Calu3 (cell line): ENCODE measurements at regions not wholly inside any gene's neighbourhood (a gene's known extent, or its start where the extent isn't known, plus 50 kb on each side); places are given as distances from the start of the nearest gene placed in this dataset.

Source experiments
- BruUV-seq: library from RNA; stranded (reverse); fragments of 400-500 nt; replicated peaks from 2 replicates; lab custom pipeline; 2021; lab: Mats Ljungman, UMichigan
- CTCF ChIA-PET: fragments of 300-600 bp; sonication (Branson Sonifier 250); formaldehyde crosslinking; loops from one replicate; lab custom pipeline; 2022; ENCODE audit warnings: antibody characterized with exemption; lab: Charles Lee
- DNase-seq: peaks from one replicate; pipeline ENCODE4 v3.0.0; 2022
- H3K27ac Mint-ChIP-seq: one replicate; pipeline ENCODE4 v1.8.0; 2022; ENCODE audit warnings: mixed read lengths; ENCODE audit not compliant: unreplicated experiment
- H3K27me3 Mint-ChIP-seq: one replicate; pipeline ENCODE4 v1.8.0; 2022; ENCODE audit warnings: mixed read lengths; ENCODE audit not compliant: unreplicated experiment
- H3K36me3 Mint-ChIP-seq: one replicate; pipeline ENCODE4 v1.8.0; 2022; ENCODE audit warnings: mild to moderate bottlenecking, moderate library complexity, mixed read lengths; ENCODE audit not compliant: insufficient read depth, unreplicated experiment
- H3K4me1 Mint-ChIP-seq: one replicate; pipeline ENCODE4 v1.8.0; 2022; ENCODE audit warnings: mild to moderate bottlenecking, low read depth, mixed read lengths; ENCODE audit not compliant: unreplicated experiment
- H3K4me3 Mint-ChIP-seq: one replicate; pipeline ENCODE4 v1.8.0; 2022; ENCODE audit warnings: mild to moderate bottlenecking, low read depth, moderate library complexity, mixed read lengths; ENCODE audit not compliant: unreplicated experiment
- H3K9me3 Mint-ChIP-seq: one replicate; pipeline ENCODE4 v1.8.0; 2022; ENCODE audit warnings: low read depth, mixed read lengths; ENCODE audit not compliant: unreplicated experiment
- CTCF ChIP-seq: fragments of 200-600 bp; IDR thresholded peaks from one replicate; pipeline ENCODE4 v1.8.0; 2022; ENCODE audit warnings: antibody characterized with exemption; ENCODE audit not compliant: unreplicated experiment
- intact Hi-C: fragments of 100-400 bp; cut with micrococcal nuclease; formaldehyde crosslinking; loops from one replicate; pipeline ENCODE4 v1.10.0; 2022; ENCODE audit not compliant: unreplicated experiment

DNA sequence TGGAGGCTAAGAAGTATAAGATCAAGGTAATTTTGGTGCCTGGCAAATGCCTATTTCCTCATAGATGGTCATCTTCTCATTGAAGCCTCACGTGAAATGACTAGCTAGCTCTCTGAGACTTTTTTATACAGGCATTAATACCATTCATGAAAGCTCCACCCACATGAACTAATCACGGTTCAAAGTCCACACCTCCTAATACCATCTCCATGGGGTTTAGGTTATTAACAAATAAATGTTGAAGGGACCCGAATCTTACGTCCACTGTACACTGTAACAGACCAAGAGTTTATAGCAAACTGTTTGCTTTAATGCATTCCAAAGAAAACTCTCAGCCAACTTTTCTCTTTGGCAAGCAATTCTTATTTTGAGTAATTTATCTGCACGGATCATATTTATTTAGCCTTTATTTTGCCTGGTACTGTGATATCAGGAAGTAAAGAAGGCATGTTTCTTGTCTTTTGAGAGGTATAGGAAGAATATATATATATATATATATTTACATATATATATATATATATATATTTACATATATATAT, 296.1 kb upstream of the LRRC7 start:
- Mint-ChIP-seq H3K9me3 (peaks cover 5% of the 10 kb centered on the region), H3K36me3 (no peaks in the 10 kb centered on the region), H3K27me3 (no peaks in the 10 kb centered on the region), H3K4me1 (peaks cover 22% of the 10 kb centered on the region), H3K27ac (no peak overlapping the region), H3K4me3 (no peak overlapping the region)
- intact Hi-C loops: no loop called here
- no peak for DNase-seq
- CTCF ChIA-PET: no interaction called here
- no TSS peak for BruUV-seq
- no peak for TF ChIP-seq CTCF

DNA sequence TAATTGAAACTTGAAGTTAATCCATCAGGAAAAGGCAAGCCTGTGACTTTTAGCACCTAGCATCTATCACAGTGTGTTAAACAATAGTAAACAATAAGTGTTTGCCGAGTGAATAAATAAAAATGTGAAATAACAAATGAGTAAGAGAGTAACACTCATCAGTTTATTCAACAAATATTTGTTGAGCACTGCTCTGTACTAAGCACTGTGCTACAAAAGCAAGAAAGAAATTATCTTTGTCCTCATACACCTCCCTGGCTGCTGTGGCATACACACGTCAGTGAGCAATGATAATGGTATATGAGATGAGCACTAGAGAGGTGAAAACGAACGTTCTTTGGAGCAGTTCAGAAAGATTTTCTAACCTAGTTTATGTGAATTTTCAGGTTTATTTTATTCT, 295.0 kb upstream of the LRRC7 start:
- Mint-ChIP-seq H3K27ac (no peak overlapping the region), H3K4me3 (no peak overlapping the region), H3K9me3 (peaks cover 5% of the 10 kb centered on the region), H3K27me3 (no peaks in the 10 kb centered on the region), H3K36me3 (no peaks in the 10 kb centered on the region), H3K4me1 (peaks cover 22% of the 10 kb centered on the region)
- intact Hi-C loops: no loop called here
- no TSS peak for BruUV-seq
- DNase-seq: no peak
- CTCF ChIA-PET: no interaction called here
- no peak for TF ChIP-seq CTCF

DNA sequence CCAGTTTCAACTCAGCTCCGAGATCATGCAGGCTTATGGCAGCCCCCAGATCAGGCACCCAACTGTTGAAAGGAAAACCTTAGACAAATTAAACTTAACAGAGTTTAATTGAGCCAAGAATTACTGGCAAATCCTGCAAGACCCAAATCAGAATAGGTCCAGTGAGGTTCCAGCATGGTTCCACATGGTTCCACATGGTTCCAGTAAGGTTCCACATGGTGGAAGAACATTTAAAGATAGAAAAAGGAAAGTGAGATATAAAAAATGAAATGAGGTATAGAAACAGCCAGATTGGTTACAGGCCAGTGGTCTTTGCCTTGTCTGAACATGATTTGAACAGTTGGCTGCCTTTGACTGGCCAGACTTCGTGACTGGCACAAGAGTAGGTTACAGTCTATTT, 288.8 kb upstream of the LRRC7 start:
- no peak overlapping the region for H3K27ac Mint-ChIP-seq
- no TSS peak for BruUV-seq
- no peak for TF ChIP-seq CTCF

GRCh38 chr1:69283516-69283915, 284.2 kb upstream of the LRRC7 start:
- Mint-ChIP-seq H3K36me3 (no peaks in the 10 kb centered on the region), H3K4me1 (no peaks in the 10 kb centered on the region), H3K27me3 (no peaks in the 10 kb centered on the region), H3K27ac (no peak overlapping the region), H3K4me3 (no peak overlapping the region), H3K9me3 (peaks cover 2% of the 10 kb centered on the region)
- CTCF ChIA-PET: interaction anchor here (0.6 to 0.7 kb wide), 2 partner anchors 309 to 1418 kb away, joined by 3 to 4 read pairs; no protein-coding TSS in a partner anchor
- intact Hi-C loops: no loop called here
- no peak for TF ChIP-seq CTCF
- no TSS peak for BruUV-seq
- no peak for DNase-seq

More for the DNA sequence above, 288.8 kb upstream of the LRRC7 start:
- no peaks in the 10 kb centered on the region for H3K36me3 Mint-ChIP-seq
- H3K4me1 Mint-ChIP-seq: no peaks in the 10 kb centered on the region
- H3K4me3 Mint-ChIP-seq: no peak overlapping the region
- H3K9me3 Mint-ChIP-seq: peaks cover 5% of the 10 kb centered on the region
- CTCF ChIA-PET: no interaction called here
- intact Hi-C loops: no loop called here
- no peak for DNase-seq
- H3K27me3 Mint-ChIP-seq: no peaks in the 10 kb centered on the region
